ENCODE measurements at regions not wholly inside any gene's neighbourhood (a gene's known extent, or its start where the extent isn't known, plus 50 kb on each side); places are given as distances from the start of the nearest gene placed in this dataset.

DNA sequence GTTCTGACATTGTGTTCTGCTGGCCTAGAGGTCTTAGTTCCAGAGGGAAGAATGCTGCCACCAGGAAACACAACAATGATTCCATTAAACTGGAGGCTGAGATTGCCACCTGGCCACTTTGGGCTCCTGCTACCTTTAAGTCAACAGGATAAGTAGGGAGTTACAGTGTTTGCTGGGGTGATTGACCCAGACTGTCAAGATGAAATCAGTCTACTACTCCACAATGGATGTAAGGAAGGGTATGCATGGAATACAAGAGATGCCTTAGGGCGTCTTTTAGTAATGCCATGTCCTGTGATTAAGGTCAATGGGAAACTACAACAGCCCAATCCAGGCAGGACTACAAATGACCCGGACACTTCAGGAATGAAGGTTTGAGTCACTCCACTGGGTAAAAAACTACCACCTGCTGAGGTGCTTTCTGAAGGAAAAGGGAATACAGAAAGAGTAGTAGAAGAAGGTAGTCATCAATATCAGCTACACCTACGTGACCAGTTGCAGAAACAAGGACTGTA lies 852.6 kb downstream of the LRFN5 start:
- Histone ChIP-seq H3K9me3 (ENCODE audit: control insufficient read depth, low read depth, low read length) (no peaks in the 10 kb centered on the region), H3K27ac (ENCODE audit: low read length) (no peak overlapping the region), H3K4me1 (ENCODE audit: control insufficient read depth, insufficient read depth, low read length) (no peaks in the 10 kb centered on the region), H3K4me3 (ENCODE audit: low read length) (no peak overlapping the region), H3K27me3 (ENCODE audit: control insufficient read depth, insufficient read depth, low read length) (no peaks in the 10 kb centered on the region), H3K36me3 (ENCODE audit: control insufficient read depth, insufficient read depth, low read length) (no peaks in the 10 kb centered on the region)
- DNase-seq, result no peak
- WGBS (ENCODE audit: insufficient coverage, low lambda C conversion rate), result 83% methylated on average over 1 of the region's 3 CpGs

GRCh38 chr14:42441615-42442014 lies 834.9 kb downstream of the LRFN5 start:
- Histone ChIP-seq H3K4me1 (ENCODE audit: control insufficient read depth, insufficient read depth, low read length) (no peaks in the 10 kb centered on the region), H3K27me3 (ENCODE audit: control insufficient read depth, insufficient read depth, low read length) (no peaks in the 10 kb centered on the region), H3K9me3 (ENCODE audit: control insufficient read depth, low read depth, low read length) (no peaks in the 10 kb centered on the region), H3K4me3 (ENCODE audit: low read length) (no peak overlapping the region), H3K27ac (ENCODE audit: low read length) (no peak overlapping the region), H3K36me3 (ENCODE audit: control insufficient read depth, insufficient read depth, low read length) (no peaks in the 10 kb centered on the region)
- DNase-seq, result no peak
- 100% methylated on average over 1 of the region's 2 CpGs for WGBS (ENCODE audit: insufficient coverage, low lambda C conversion rate)

- H3K4me1 ChIP-seq (ENCODE audit: control insufficient read depth, insufficient read depth, low read length), result no peaks in the 10 kb centered on the region
- H3K4me3 ChIP-seq (ENCODE audit: low read length), result no peak overlapping the region
- WGBS (ENCODE audit: insufficient coverage, low lambda C conversion rate), result 100% methylated on average over 3 of the region's 5 CpGs
- H3K9me3 ChIP-seq (ENCODE audit: control insufficient read depth, low read depth, low read length), result no peaks in the 10 kb centered on the region
- H3K27ac ChIP-seq (ENCODE audit: low read length), result no peak overlapping the region
- H3K27me3 ChIP-seq (ENCODE audit: control insufficient read depth, insufficient read depth, low read length), result no peaks in the 10 kb centered on the region
- no peaks in the 10 kb centered on the region for H3K36me3 ChIP-seq (ENCODE audit: control insufficient read depth, insufficient read depth, low read length)
- no peak for DNase-seq
These were observed 831.1 kb downstream of the LRFN5 start for GRCh38 chr14:42437809-42438208.

DNA sequence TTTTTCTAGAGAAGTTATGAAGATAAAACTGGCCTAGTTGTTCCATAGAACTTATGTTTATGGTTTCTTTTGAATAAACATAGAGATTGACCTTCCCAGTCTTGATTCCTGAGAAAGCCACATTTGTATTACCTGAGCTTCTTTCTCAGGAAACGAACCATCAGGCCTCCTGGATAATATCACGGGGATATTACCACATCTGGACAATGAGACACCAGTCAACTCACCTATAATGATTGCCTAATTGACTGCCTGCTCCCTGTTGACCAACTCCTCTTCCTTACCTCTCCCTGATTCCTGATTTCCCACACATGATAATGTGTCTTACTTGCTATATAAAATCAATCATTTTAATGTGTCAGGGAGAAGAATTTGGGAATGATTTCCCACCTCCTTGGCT lies 822.7 kb downstream of the LRFN5 start:
- Histone ChIP-seq H3K36me3 (ENCODE audit: control insufficient read depth, insufficient read depth, low read length) (no peaks in the 10 kb centered on the region), H3K4me1 (ENCODE audit: control insufficient read depth, insufficient read depth, low read length) (no peaks in the 10 kb centered on the region), H3K9me3 (ENCODE audit: control insufficient read depth, low read depth, low read length) (no peaks in the 10 kb centered on the region), H3K4me3 (ENCODE audit: low read length) (no peak overlapping the region), H3K27ac (ENCODE audit: low read length) (no peak overlapping the region), H3K27me3 (ENCODE audit: control insufficient read depth, insufficient read depth, low read length) (no peaks in the 10 kb centered on the region)
- DNase-seq, result no peak
- WGBS (ENCODE audit: insufficient coverage, low lambda C conversion rate), result 60% methylated on average over 1 of the region's 2 CpGs

GRCh38 chr14:42428996-42429395 lies 822.3 kb downstream of the LRFN5 start:
- Histone ChIP-seq H3K27me3 (ENCODE audit: control insufficient read depth, insufficient read depth, low read length) (no peaks in the 10 kb centered on the region), H3K9me3 (ENCODE audit: control insufficient read depth, low read depth, low read length) (no peaks in the 10 kb centered on the region), H3K27ac (ENCODE audit: low read length) (no peak overlapping the region), H3K36me3 (ENCODE audit: control insufficient read depth, insufficient read depth, low read length) (no peaks in the 10 kb centered on the region), H3K4me3 (ENCODE audit: low read length) (no peak overlapping the region), H3K4me1 (ENCODE audit: control insufficient read depth, insufficient read depth, low read length) (no peaks in the 10 kb centered on the region)
- DNase-seq, result no peak
- no CpG with 5 or more reads among the region's 1 CpG for whole genome bisulfite sequencing (ENCODE audit: insufficient coverage, low lambda C conversion rate)

DNA sequence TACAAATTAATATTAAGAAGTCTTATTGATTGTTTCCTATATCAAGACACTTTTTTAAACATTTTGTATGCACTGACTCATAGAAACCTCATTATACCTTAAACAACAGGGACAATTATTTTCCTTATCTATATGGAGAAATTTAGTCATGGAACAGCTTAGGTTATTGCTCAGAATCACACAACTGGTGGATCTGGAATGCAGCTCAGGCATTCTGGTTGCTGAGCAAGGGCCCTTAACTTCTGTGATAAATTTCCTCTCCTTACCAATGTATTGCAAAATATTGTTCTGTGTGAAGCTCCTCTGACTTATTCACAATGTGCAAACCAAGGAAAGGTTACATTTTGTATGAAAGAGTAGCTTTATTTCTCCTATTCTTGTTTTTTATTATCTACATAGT lies 817.8 kb downstream of the LRFN5 start:
- no peaks in the 10 kb centered on the region for H3K9me3 ChIP-seq (ENCODE audit: control insufficient read depth, low read depth, low read length)
- no peaks in the 10 kb centered on the region for H3K36me3 ChIP-seq (ENCODE audit: control insufficient read depth, insufficient read depth, low read length)
- no peak overlapping the region for H3K27ac ChIP-seq (ENCODE audit: low read length)
- H3K4me3 ChIP-seq (ENCODE audit: low read length), result no peak overlapping the region
- no peak for DNase-seq
- H3K27me3 ChIP-seq (ENCODE audit: control insufficient read depth, insufficient read depth, low read length), result no peaks in the 10 kb centered on the region
- no peaks in the 10 kb centered on the region for H3K4me1 ChIP-seq (ENCODE audit: control insufficient read depth, insufficient read depth, low read length)

DNA sequence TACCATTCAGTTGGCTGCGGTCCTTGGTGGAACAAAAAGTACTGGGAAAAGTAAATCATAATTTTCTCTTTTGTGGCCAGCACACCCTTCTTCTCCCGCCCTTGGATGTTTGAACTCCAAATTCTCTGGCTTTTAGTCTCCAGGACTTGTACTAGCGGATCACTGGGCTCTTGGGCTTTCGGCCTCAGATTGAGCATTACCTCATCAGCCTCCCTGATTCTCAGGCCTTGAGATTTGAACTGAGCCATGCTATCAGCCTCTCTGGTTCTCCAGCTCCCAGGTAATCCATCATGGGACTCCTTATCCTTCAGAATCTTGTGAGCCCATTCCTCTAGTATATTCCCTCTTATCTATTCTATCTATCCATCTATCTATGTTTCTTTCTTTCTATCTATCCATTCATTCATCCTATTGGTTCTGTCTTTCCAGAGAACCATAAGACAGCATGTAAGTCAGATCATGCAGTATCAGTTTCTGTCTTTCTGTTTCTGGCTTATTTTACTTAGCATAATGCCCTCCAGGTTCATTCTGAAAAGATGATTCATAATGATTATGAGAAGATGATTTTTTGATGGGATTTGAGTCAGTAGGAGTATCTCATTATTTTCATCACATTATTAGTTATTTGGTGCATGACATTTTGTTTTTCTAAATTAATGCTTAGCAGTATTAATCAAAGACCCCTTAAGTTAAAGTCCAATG lies 814.9 kb downstream of the LRFN5 start:
- Histone ChIP-seq H3K27me3 (ENCODE audit: control insufficient read depth, insufficient read depth, low read length) (no peaks in the 10 kb centered on the region), H3K4me1 (ENCODE audit: control insufficient read depth, insufficient read depth, low read length) (no peaks in the 10 kb centered on the region), H3K4me3 (ENCODE audit: low read length) (no peak overlapping the region), H3K27ac (ENCODE audit: low read length) (no peak overlapping the region), H3K36me3 (ENCODE audit: control insufficient read depth, insufficient read depth, low read length) (no peaks in the 10 kb centered on the region), H3K9me3 (ENCODE audit: control insufficient read depth, low read depth, low read length) (no peaks in the 10 kb centered on the region)
- WGBS (ENCODE audit: insufficient coverage, low lambda C conversion rate), result 100% methylated on average over 1 of the region's 4 CpGs
- DNase-seq, result no peak

DNA sequence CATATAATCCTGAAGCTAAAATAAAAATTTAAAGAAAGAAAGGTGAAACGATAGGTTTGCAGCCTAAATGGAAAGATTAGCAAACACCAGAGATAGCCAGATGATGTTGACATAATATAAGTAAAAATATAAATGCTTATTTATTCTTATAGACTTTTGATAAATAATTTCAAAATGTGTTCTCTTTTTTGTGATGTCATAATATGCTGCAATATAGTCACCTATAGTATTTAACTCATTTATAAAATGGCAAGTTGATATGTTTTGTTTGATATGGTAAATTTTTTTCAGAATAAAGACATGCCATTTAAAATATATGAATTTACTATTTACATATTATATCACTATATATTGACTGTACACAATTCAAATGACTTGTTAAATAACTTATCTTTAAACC lies 813.4 kb downstream of the LRFN5 start:
- WGBS (ENCODE audit: insufficient coverage, low lambda C conversion rate), result 89% methylated on average over 1 of the region's 1 CpG
- H3K36me3 ChIP-seq (ENCODE audit: control insufficient read depth, insufficient read depth, low read length), result no peaks in the 10 kb centered on the region
- H3K9me3 ChIP-seq (ENCODE audit: control insufficient read depth, low read depth, low read length), result no peaks in the 10 kb centered on the region
- no peak overlapping the region for H3K4me3 ChIP-seq (ENCODE audit: low read length)
- no peak overlapping the region for H3K27ac ChIP-seq (ENCODE audit: low read length)
- no peaks in the 10 kb centered on the region for H3K4me1 ChIP-seq (ENCODE audit: control insufficient read depth, insufficient read depth, low read length)
- no peaks in the 10 kb centered on the region for H3K27me3 ChIP-seq (ENCODE audit: control insufficient read depth, insufficient read depth, low read length)
- no peak for DNase-seq

GRCh38 chr14:42407153-42407552 lies 800.5 kb downstream of the LRFN5 start:
- no peaks in the 10 kb centered on the region for H3K36me3 ChIP-seq (ENCODE audit: control insufficient read depth, insufficient read depth, low read length)
- WGBS (ENCODE audit: insufficient coverage, low lambda C conversion rate), result no CpG with 5 or more reads among the region's 1 CpG

GRCh38 chr14:42391146-42391834 lies 784.6 kb downstream of the LRFN5 start:
- no peaks in the 10 kb centered on the region for H3K36me3 ChIP-seq (ENCODE audit: control insufficient read depth, insufficient read depth, low read length)
- no peak overlapping the region for H3K4me3 ChIP-seq (ENCODE audit: low read length)
- WGBS (ENCODE audit: insufficient coverage, low lambda C conversion rate), result 76% methylated on average over 2 of the region's 3 CpGs
- no peak overlapping the region for H3K27ac ChIP-seq (ENCODE audit: low read length)
- no peaks in the 10 kb centered on the region for H3K9me3 ChIP-seq (ENCODE audit: control insufficient read depth, low read depth, low read length)
- no peaks in the 10 kb centered on the region for H3K4me1 ChIP-seq (ENCODE audit: control insufficient read depth, insufficient read depth, low read length)
- DNase-seq, result no peak
- no peaks in the 10 kb centered on the region for H3K27me3 ChIP-seq (ENCODE audit: control insufficient read depth, insufficient read depth, low read length)

More at GRCh38 chr14:42407153-42407552, 800.5 kb downstream of the LRFN5 start:
- Histone ChIP-seq H3K27me3 (ENCODE audit: control insufficient read depth, insufficient read depth, low read length) (no peaks in the 10 kb centered on the region), H3K27ac (ENCODE audit: low read length) (no peak overlapping the region), H3K4me3 (ENCODE audit: low read length) (no peak overlapping the region), H3K4me1 (ENCODE audit: control insufficient read depth, insufficient read depth, low read length) (no peaks in the 10 kb centered on the region), H3K9me3 (ENCODE audit: control insufficient read depth, low read depth, low read length) (no peaks in the 10 kb centered on the region)
- DNase-seq, result no peak

DNA sequence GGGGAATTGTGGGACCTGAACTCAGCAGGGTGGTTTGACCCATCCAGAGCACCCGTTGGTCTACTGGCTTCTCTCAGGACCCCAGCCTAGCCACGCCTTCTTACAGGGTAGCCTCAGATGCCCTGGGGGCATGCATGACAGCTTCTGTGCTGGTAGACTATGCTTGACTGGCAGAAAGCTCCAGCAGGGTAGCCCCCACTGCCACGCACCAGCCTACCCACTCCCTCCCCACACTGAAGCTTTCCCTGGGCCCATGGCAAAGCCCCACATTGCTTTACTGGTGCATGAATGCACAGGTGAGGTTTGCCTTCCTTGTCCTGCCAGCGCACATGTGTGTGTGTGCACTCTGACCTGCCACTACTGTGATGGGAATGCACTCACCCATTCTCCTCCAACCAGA lies 772.2 kb downstream of the LRFN5 start:
- H3K9me3 ChIP-seq (ENCODE audit: control insufficient read depth, low read depth, low read length), result no peaks in the 10 kb centered on the region
- no peaks in the 10 kb centered on the region for H3K36me3 ChIP-seq (ENCODE audit: control insufficient read depth, insufficient read depth, low read length)
- DNase-seq, result no peak
- no CpG with 5 or more reads among the region's 4 CpGs for WGBS (ENCODE audit: insufficient coverage, low lambda C conversion rate)
- H3K27ac ChIP-seq (ENCODE audit: low read length), result no peak overlapping the region
- H3K4me1 ChIP-seq (ENCODE audit: control insufficient read depth, insufficient read depth, low read length), result no peaks in the 10 kb centered on the region
- no peak overlapping the region for H3K4me3 ChIP-seq (ENCODE audit: low read length)
- no peaks in the 10 kb centered on the region for H3K27me3 ChIP-seq (ENCODE audit: control insufficient read depth, insufficient read depth, low read length)

Data from large intestine (tissue), 3 donors.